DOHH2 (cell line): ENCODE measurements at regions not wholly inside any gene's neighbourhood (a gene's known extent, or its start where the extent isn't known, plus 50 kb on each side); places are given as distances from the start of the nearest gene placed in this dataset.

ENCODE experiments used
- H3F3A ChIP-seq: fragments of 200-600 bp; sonication (generic), shearing (Covaris generic); 2 replicates; pipeline ENCODE4 v1.6.0; 2016; ENCODE audit warnings: antibody characterized with exemption, mild to moderate bottlenecking; ENCODE audit not compliant: control insufficient read depth, insufficient read depth
- H3K27ac ChIP-seq: fragments of 200-600 bp; sonication (generic); 2 replicates; pipeline ENCODE4 v1.5.1; 2014; ENCODE audit warnings: low read depth, mild to moderate bottlenecking, low read length, moderate library complexity
- H3K27me3 ChIP-seq: fragments of 200-600 bp; sonication (generic); 2 replicates; pipeline ENCODE4 v1.6.1; 2014; ENCODE audit warnings: mild to moderate bottlenecking, low read length, mixed read lengths; ENCODE audit not compliant: control insufficient read depth
- H3K36me3 ChIP-seq: fragments of 200-600 bp; sonication (generic); 2 replicates; pipeline ENCODE4 v1.6.1; 2014; ENCODE audit warnings: mild to moderate bottlenecking, low read length, moderate library complexity, mixed read lengths; ENCODE audit not compliant: control insufficient read depth
- H3K4me1 ChIP-seq: fragments of 200-600 bp; sonication (generic); 2 replicates; pipeline ENCODE4 v1.6.1; 2014; ENCODE audit warnings: mild to moderate bottlenecking, low read length, mixed read lengths; ENCODE audit not compliant: control insufficient read depth
- H3K4me2 ChIP-seq: fragments of 200-600 bp; sonication (generic); 2 replicates; pipeline ENCODE4 v1.6.0; 2014; ENCODE audit warnings: mild to moderate bottlenecking, low read length, moderate library complexity
- H3K4me3 ChIP-seq: fragments of 200-600 bp; sonication (generic); 2 replicates; pipeline ENCODE4 v1.5.1; 2014; ENCODE audit warnings: mild to moderate bottlenecking, low read length, mixed read lengths
- H3K79me2 ChIP-seq: fragments of 200-600 bp; sonication (generic); 2 replicates; pipeline ENCODE4 v1.6.1; 2014; ENCODE audit warnings: mild to moderate bottlenecking, low read length, mixed read lengths; ENCODE audit not compliant: control insufficient read depth
- H3K9me2 ChIP-seq: fragments of 200-600 bp; sonication (generic); replicated peaks from 2 replicates; pipeline ENCODE4 v1.6.1; 2014; ENCODE audit warnings: mild to moderate bottlenecking, low read length, mixed read lengths; ENCODE audit not compliant: control insufficient read depth
- H3K9me3 ChIP-seq: fragments of 200-600 bp; sonication (generic); 2 replicates; pipeline ENCODE4 v1.6.1; 2014; ENCODE audit warnings: antibody characterized with exemption, low read length, mixed read lengths; ENCODE audit not compliant: control insufficient read depth, insufficient read depth
- H4K20me1 ChIP-seq: fragments of 200-600 bp; sonication (generic); 2 replicates; pipeline ENCODE4 v1.6.0; 2014; ENCODE audit warnings: low read depth, mild to moderate bottlenecking, antibody characterized with exemption, low read length, moderate library complexity; ENCODE audit not compliant: control insufficient read depth, insufficient read depth
- EZH2phosphoT487 ChIP-seq: fragments of 200-600 bp; sonication (generic); IDR thresholded peaks from 2 replicates; pipeline ENCODE4 v1.6.1; 2017; ENCODE audit warnings: borderline replicate concordance, mild to moderate bottlenecking, antibody characterized with exemption, low read length, moderate library complexity, mixed read lengths
- TF ChIP-seq, protein P1 (sequence below): fragments of 200-600 bp; sonication (generic); IDR thresholded peaks from one replicate; pipeline ENCODE4 v1.5.1; 2014; ENCODE audit warnings: antibody characterized with exemption, mild to moderate bottlenecking, low read depth, low read length; ENCODE audit not compliant: poor library complexity, severe bottlenecking

DNA sequence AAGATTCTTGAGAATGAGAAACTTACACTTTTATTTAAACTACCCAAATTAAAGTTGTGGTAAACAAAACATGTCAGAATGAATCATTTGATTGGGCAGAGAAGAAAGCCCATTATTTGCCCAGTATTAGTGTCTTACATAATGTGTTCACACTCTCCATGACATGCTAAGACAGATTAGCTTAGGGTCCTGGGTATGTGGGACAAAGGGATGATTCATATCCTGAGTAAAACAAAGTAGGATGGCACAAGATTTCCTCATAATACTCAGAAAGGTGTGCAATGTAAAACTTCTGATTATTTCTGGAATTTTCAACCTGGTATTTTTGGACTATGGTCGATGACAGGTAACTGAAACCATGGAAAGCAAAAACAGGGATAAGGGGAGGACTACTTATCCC, 183.9 kb upstream of the POU5F2 start:
- H3K4me3 ChIP-seq, result no peak overlapping the region
- H3F3A ChIP-seq, result no peaks in the 10 kb centered on the region
- no peaks in the 10 kb centered on the region for H3K9me3 ChIP-seq
- TF ChIP-seq, protein P1, sequence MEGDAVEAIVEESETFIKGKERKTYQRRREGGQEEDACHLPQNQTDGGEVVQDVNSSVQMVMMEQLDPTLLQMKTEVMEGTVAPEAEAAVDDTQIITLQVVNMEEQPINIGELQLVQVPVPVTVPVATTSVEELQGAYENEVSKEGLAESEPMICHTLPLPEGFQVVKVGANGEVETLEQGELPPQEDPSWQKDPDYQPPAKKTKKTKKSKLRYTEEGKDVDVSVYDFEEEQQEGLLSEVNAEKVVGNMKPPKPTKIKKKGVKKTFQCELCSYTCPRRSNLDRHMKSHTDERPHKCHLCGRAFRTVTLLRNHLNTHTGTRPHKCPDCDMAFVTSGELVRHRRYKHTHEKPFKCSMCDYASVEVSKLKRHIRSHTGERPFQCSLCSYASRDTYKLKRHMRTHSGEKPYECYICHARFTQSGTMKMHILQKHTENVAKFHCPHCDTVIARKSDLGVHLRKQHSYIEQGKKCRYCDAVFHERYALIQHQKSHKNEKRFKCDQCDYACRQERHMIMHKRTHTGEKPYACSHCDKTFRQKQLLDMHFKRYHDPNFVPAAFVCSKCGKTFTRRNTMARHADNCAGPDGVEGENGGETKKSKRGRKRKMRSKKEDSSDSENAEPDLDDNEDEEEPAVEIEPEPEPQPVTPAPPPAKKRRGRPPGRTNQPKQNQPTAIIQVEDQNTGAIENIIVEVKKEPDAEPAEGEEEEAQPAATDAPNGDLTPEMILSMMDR, result no peak
- TF ChIP-seq EZH2phosphoT487, result no peak
- H3K36me3 ChIP-seq, result no peaks in the 10 kb centered on the region
- no peaks in the 10 kb centered on the region for H3K27me3 ChIP-seq
- no peaks in the 10 kb centered on the region for H4K20me1 ChIP-seq
- no peak overlapping the region for H3K4me2 ChIP-seq
- no peaks in the 10 kb centered on the region for H3K9me2 ChIP-seq
- no peaks in the 10 kb centered on the region for H3K4me1 ChIP-seq
- no peaks in the 10 kb centered on the region for H3K79me2 ChIP-seq
- H3K27ac ChIP-seq, result no peak overlapping the region

- TF ChIP-seq, protein P1, result no peak
- TF ChIP-seq EZH2phosphoT487, result no peak
- no peaks in the 10 kb centered on the region for H3K36me3 ChIP-seq
- no peaks in the 10 kb centered on the region for H3K9me3 ChIP-seq
Observed at GRCh38 chr5:93924628-93925027, 183.2 kb upstream of the POU5F2 start.

GRCh38 chr5:93922551-93922950, 181.2 kb upstream of the POU5F2 start:
- no peaks in the 10 kb centered on the region for H4K20me1 ChIP-seq
- H3K4me1 ChIP-seq, result no peaks in the 10 kb centered on the region
- H3F3A ChIP-seq, result no peaks in the 10 kb centered on the region
- H3K27ac ChIP-seq, result no peak overlapping the region
- TF ChIP-seq EZH2phosphoT487, result no peak
- TF ChIP-seq, protein P1, result no peak
- H3K27me3 ChIP-seq, result no peaks in the 10 kb centered on the region
- no peak overlapping the region for H3K4me3 ChIP-seq
- H3K4me2 ChIP-seq, result no peak overlapping the region
- H3K79me2 ChIP-seq, result no peaks in the 10 kb centered on the region
- no peaks in the 10 kb centered on the region for H3K9me3 ChIP-seq
- H3K9me2 ChIP-seq, result no peaks in the 10 kb centered on the region
- no peaks in the 10 kb centered on the region for H3K36me3 ChIP-seq

More at GRCh38 chr5:93924628-93925027, 183.2 kb upstream of the POU5F2 start:
- Histone ChIP-seq H3K27me3 (no peaks in the 10 kb centered on the region), H3K27ac (no peak overlapping the region), H4K20me1 (no peaks in the 10 kb centered on the region), H3K79me2 (no peaks in the 10 kb centered on the region), H3K4me3 (no peak overlapping the region), H3K9me2 (no peaks in the 10 kb centered on the region), H3K4me2 (no peak overlapping the region), H3K4me1 (no peaks in the 10 kb centered on the region), H3F3A (no peaks in the 10 kb centered on the region)

- no peak overlapping the region for H3K4me3 ChIP-seq
- no peak overlapping the region for H3K4me2 ChIP-seq
- H3K79me2 ChIP-seq, result no peaks in the 10 kb centered on the region
- H3K36me3 ChIP-seq, result no peaks in the 10 kb centered on the region
- no peak overlapping the region for H3K27ac ChIP-seq
- TF ChIP-seq EZH2phosphoT487, result no peak
- TF ChIP-seq, protein P1, result no peak
- no peaks in the 10 kb centered on the region for H3F3A ChIP-seq
- no peaks in the 10 kb centered on the region for H4K20me1 ChIP-seq
- H3K27me3 ChIP-seq, result no peaks in the 10 kb centered on the region
- H3K9me3 ChIP-seq, result no peaks in the 10 kb centered on the region
- H3K9me2 ChIP-seq, result no peaks in the 10 kb centered on the region
- H3K4me1 ChIP-seq, result no peaks in the 10 kb centered on the region
Observed at GRCh38 chr5:93921001-93921400, 179.6 kb upstream of the POU5F2 start.
